Type B pancreatic cell (in vitro differentiated cells): ENCODE measurements at regions not wholly inside any gene's neighbourhood (a gene's known extent, or its start where the extent isn't known, plus 50 kb on each side); places are given as distances from the start of the nearest gene placed in this dataset.
A peak's percentile ranks its signal among the peaks of the same experiment; 100 is the strongest.

Experiments
- DNase-seq: peaks from one replicate; pipeline ENCODE4 v3.0.0; 2021; ENCODE audit warnings: mixed read lengths; ENCODE audit not compliant: unreplicated experiment; ENCODE audit errors: extremely low spot score
- H3K27ac Mint-ChIP-seq: 2 replicates; pipeline ENCODE4 v1.8.0; 2021; ENCODE audit warnings: mild to moderate bottlenecking, mixed read lengths
- H3K27me3 Mint-ChIP-seq: 2 replicates; pipeline ENCODE4 v1.8.0; 2021; ENCODE audit warnings: mixed read lengths
- H3K36me3 Mint-ChIP-seq: 2 replicates; pipeline ENCODE4 v1.8.0; 2021; ENCODE audit warnings: mixed read lengths
- H3K4me1 Mint-ChIP-seq: one replicate; pipeline ENCODE4 v1.8.0; 2021; ENCODE audit warnings: mixed read lengths; ENCODE audit not compliant: unreplicated experiment
- H3K4me3 Mint-ChIP-seq: 2 replicates; pipeline ENCODE4 v1.8.0; 2021; ENCODE audit warnings: mild to moderate bottlenecking, mixed read lengths
- H3K9me3 Mint-ChIP-seq: 2 replicates; pipeline ENCODE4 v1.8.0; 2021; ENCODE audit warnings: mixed read lengths
- TF ChIP-seq, protein P1 (sequence below): fragments of 200-600 bp; sonication (generic); conservative IDR thresholded peaks from 2 replicates; pipeline ENCODE4 v1.5.0; 2021; ENCODE audit warnings: antibody characterized with exemption, mild to moderate bottlenecking

DNA sequence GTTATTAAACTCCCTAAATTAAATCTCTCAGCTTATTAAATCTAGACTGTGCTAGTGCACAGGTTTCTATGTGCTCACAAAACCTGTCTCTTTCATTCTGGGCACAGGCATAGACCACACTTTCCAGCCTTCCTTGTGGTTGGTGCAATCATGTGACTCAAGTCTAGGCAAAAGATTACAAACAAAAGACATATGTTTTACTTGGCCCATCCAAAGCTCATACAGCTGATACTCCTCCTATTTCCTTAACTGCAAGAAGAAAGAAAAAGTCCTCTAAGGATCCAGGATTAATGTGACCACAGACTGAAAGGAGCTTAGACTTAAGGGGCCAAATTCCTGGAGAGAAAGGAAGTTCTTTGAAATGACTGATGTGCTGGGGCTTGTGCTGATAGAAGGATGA lies 731.3 kb upstream of the RAB6C start:
- peaks cover 14% of the 10 kb centered on the region for H3K4me1 Mint-ChIP-seq
- no peaks in the 10 kb centered on the region for H3K36me3 Mint-ChIP-seq
- no peak for DNase-seq
- no peak overlapping the region for H3K4me3 Mint-ChIP-seq
- H3K9me3 Mint-ChIP-seq: peaks cover 7% of the 10 kb centered on the region
- no peaks in the 10 kb centered on the region for H3K27me3 Mint-ChIP-seq
- TF ChIP-seq, protein P1, sequence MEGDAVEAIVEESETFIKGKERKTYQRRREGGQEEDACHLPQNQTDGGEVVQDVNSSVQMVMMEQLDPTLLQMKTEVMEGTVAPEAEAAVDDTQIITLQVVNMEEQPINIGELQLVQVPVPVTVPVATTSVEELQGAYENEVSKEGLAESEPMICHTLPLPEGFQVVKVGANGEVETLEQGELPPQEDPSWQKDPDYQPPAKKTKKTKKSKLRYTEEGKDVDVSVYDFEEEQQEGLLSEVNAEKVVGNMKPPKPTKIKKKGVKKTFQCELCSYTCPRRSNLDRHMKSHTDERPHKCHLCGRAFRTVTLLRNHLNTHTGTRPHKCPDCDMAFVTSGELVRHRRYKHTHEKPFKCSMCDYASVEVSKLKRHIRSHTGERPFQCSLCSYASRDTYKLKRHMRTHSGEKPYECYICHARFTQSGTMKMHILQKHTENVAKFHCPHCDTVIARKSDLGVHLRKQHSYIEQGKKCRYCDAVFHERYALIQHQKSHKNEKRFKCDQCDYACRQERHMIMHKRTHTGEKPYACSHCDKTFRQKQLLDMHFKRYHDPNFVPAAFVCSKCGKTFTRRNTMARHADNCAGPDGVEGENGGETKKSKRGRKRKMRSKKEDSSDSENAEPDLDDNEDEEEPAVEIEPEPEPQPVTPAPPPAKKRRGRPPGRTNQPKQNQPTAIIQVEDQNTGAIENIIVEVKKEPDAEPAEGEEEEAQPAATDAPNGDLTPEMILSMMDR: no peak
- no peak overlapping the region for H3K27ac Mint-ChIP-seq

DNA sequence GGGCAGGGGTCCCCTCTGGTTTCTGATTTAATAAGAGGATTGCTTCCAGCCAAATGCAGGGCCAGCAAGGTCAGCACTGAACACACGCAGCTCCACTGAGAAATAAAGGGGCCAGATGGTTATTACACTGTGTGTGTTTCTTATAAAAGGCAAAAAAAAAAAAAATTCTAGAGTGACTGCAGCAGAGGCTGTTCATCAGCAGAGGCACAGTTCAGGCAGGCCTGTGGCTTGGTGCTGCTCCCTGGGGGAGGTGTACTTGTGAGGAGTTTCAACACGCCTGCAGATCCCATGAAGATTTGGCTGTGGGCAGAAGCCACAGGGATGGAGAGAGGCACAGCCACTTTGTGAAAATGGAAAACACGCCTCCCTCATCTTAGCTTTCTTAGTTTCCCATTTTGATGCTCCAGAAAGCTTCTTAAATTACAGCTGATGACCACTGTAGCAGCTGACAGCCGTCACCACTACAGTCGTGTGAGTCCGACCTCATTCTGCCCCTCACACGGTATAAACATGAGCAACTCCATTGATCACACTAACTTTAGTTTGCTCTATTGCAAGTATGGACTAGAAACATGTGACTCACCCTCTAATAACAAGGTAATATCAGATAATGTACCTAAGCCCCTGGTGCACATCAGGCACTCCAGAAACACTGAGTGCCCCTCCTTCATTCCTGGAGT lies 726.5 kb upstream of the RAB6C start:
- H3K36me3 Mint-ChIP-seq: no peaks in the 10 kb centered on the region
- no peak for DNase-seq

DNA sequence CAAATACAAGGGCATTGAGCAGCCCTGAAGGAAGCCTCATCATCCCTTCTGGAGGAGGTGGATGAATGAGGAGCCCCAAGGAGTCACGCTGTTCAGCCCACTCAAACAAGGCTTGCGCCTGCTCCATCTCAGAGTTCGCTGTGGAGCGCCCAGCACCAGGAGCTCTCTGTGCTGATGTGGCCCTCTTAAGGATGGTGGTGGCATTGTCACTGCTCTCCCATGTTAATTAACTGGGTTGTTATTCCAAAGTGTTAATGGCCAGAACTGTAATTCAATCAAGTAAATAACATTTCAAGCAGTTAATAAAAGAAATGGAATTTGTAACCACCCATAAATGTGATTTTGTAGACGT lies 726.0 kb upstream of the RAB6C start:
- DNase-seq: no peak
- H3K36me3 Mint-ChIP-seq: no peaks in the 10 kb centered on the region
- H3K27me3 Mint-ChIP-seq: peaks cover 6% of the 10 kb centered on the region
- no peak overlapping the region for H3K4me3 Mint-ChIP-seq
- peaks cover 12% of the 10 kb centered on the region for H3K4me1 Mint-ChIP-seq
- TF ChIP-seq, protein P1: peak; percentile 63
- H3K9me3 Mint-ChIP-seq: peaks cover 5% of the 10 kb centered on the region
- H3K27ac Mint-ChIP-seq: no peak overlapping the region

More for the DNA sequence above, 726.5 kb upstream of the RAB6C start:
- Mint-ChIP-seq H3K4me1 (peaks cover 17% of the 10 kb centered on the region), H3K27me3 (peaks cover 6% of the 10 kb centered on the region), H3K27ac (peak overlapping the region; percentile 59), H3K9me3 (peaks cover 5% of the 10 kb centered on the region), H3K4me3 (no peak overlapping the region)
- TF ChIP-seq, protein P1: no peak

DNA sequence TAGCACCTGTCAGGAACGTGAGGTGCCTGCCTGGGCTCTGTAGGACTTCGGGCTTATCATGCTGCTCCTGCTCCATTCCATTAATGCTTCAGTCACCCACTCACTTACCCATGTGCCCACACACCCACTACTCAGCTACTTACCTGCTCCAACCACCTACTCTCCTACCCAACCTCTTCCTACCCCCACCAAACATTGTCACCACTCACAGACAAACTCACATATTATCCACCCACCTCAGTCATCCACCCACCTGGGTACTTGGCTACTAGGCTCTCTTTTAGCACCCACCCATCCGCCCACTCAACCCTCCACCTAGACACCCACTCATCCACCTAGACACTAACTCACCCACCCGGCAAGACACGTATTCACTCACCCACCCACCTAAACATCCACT lies 724.7 kb upstream of the RAB6C start:
- peaks cover 10% of the 10 kb centered on the region for H3K9me3 Mint-ChIP-seq
- no peak for DNase-seq
- H3K27ac Mint-ChIP-seq: no peak overlapping the region
- peaks cover 11% of the 10 kb centered on the region for H3K4me1 Mint-ChIP-seq
- no peak overlapping the region for H3K4me3 Mint-ChIP-seq
- TF ChIP-seq, protein P1: no peak
- H3K36me3 Mint-ChIP-seq: no peaks in the 10 kb centered on the region
- peaks cover 6% of the 10 kb centered on the region for H3K27me3 Mint-ChIP-seq

DNA sequence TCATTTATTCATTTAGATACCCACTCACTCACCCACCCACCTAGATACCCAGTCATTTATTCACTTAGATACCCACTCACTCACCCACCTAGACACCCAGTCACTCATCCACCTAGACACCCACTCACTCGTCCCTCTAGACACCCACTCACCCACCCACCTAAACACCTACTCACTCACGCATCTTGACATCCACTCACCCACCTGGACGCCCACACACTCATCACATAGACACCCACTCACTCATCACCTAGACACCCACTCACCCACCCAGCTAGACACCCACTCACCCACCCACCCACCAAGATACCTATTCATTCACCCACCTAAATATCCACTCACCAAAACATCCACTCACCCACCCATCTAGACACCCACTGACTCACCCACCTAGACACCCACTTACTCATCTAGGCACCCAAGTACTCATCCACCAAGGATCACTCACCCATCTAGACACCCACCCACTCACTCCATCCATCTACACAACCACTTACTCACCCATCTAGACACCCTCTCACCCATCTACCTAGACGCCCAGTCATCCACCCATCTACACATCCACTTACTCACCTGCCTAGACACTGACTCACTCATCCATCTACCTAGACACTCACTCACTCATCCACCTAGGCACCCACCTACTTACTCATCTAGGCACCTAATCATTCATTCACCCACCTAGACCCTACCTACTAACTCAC lies 723.7 kb upstream of the RAB6C start:
- peaks cover 10% of the 10 kb centered on the region for H3K9me3 Mint-ChIP-seq
- no peak for DNase-seq
- H3K4me1 Mint-ChIP-seq: peaks cover 11% of the 10 kb centered on the region
- H3K27me3 Mint-ChIP-seq: peaks cover 6% of the 10 kb centered on the region
- no peak overlapping the region for H3K4me3 Mint-ChIP-seq
- TF ChIP-seq, protein P1: no peak
- H3K36me3 Mint-ChIP-seq: no peaks in the 10 kb centered on the region
- no peak overlapping the region for H3K27ac Mint-ChIP-seq
